Inflammatory macrophage treated with lipopolysaccharide for 4 hours (primary cell): ENCODE measurements at regions not wholly inside any gene's neighbourhood (a gene's known extent, or its start where the extent isn't known, plus 50 kb on each side); places are given as distances from the start of the nearest gene placed in this dataset.

ENCODE experiments used
- DNase-seq: peaks from one replicate; pipeline ENCODE4 v3.0.0-alpha.2; 2020

GRCh38 chr14:104505085-104506074 lies 74.2 kb upstream of the C14orf180 start:
- DNase-seq: no peak

GRCh38 chr14:104506461-104507253 lies 72.9 kb upstream of the C14orf180 start:
- no peak for DNase-seq

- DNase-seq: no peak
Measured at GRCh38 chr14:104507443-104507842, 72.1 kb upstream of the C14orf180 start.

- DNase-seq: no peak
Measured at GRCh38 chr14:104509673-104510072, 69.9 kb upstream of the C14orf180 start.

- no peak for DNase-seq
Measured at GRCh38 chr14:104510216-104510615, 69.3 kb upstream of the C14orf180 start.

GRCh38 chr14:104510794-104511611 lies 68.6 kb upstream of the C14orf180 start:
- no peak for DNase-seq

GRCh38 chr14:104512061-104512460 lies 67.5 kb upstream of the C14orf180 start:
- no peak for DNase-seq

GRCh38 chr14:104512771-104513640 lies 66.6 kb upstream of the C14orf180 start:
- no peak for DNase-seq

GRCh38 chr14:104513641-104514046 lies 65.9 kb upstream of the C14orf180 start:
- no peak for DNase-seq

- no peak for DNase-seq
Measured at GRCh38 chr14:104514156-104514848, 65.3 kb upstream of the C14orf180 start.

GRCh38 chr14:104515059-104515810 lies 64.3 kb upstream of the C14orf180 start:
- no peak for DNase-seq

GRCh38 chr14:104515811-104516780 lies 63.5 kb upstream of the C14orf180 start:
- DNase-seq: no peak

GRCh38 chr14:104516906-104517305 lies 62.7 kb upstream of the C14orf180 start:
- DNase-seq: no peak

- DNase-seq: no peak
Measured at GRCh38 chr14:104517426-104517825, 62.1 kb upstream of the C14orf180 start.

GRCh38 chr14:104517867-104518266 lies 61.7 kb upstream of the C14orf180 start:
- DNase-seq: no peak

- no peak for DNase-seq
Measured at GRCh38 chr14:104518659-104519350, 60.8 kb upstream of the C14orf180 start.

- no peak for DNase-seq
Measured at GRCh38 chr14:104519721-104520120, 59.8 kb upstream of the C14orf180 start.

GRCh38 chr14:104520620-104521410 lies 58.7 kb upstream of the C14orf180 start:
- DNase-seq: no peak
